Stomach (tissue), 8 donors: ENCODE measurements at regions not wholly inside any gene's neighbourhood (a gene's known extent, or its start where the extent isn't known, plus 50 kb on each side); places are given as distances from the start of the nearest gene placed in this dataset.

Experiments
- DNase-seq, 2 donors: peaks; one replicate each; pipeline versions ENCODE4 v3.0.0 to v3.0.0-alpha.2; 2013 to 2019
- H3K27ac ChIP-seq, 5 donors: fragments of 200-600 bp in 4 of 5; sonication (generic) in 4 of 5; one replicate each; pipeline ENCODE4 v1.5.1; 2013 to 2019; ENCODE audit warnings: mild to moderate bottlenecking in 1 of 5, moderate library complexity in 1 of 5
- H3K27me3 ChIP-seq, 3 donors: fragments of 200-600 bp; sonication (generic); one replicate each; pipeline ENCODE4 v1.5.1; 2017 to 2019; ENCODE audit warnings: mixed run types in 1 of 3
- H3K36me3 ChIP-seq, 4 donors: fragments of 200-600 bp; sonication (generic); 1 replicate in 3 of 4; 2 replicates in 1 of 4; pipeline ENCODE4 v1.5.1; 2016 to 2019
- H3K4me1 ChIP-seq, 4 donors: fragments of 200-600 bp; sonication (generic); one replicate each; pipeline ENCODE4 v1.5.1; 2016 to 2019
- H3K4me3 ChIP-seq, 4 donors: fragments of 200-600 bp; sonication (generic) in 3 of 4; one replicate each; pipeline ENCODE4 v1.5.1; 2016 to 2019; ENCODE audit warnings: mild to moderate bottlenecking in 1 of 4
- H3K9me3 ChIP-seq, 4 donors: fragments of 200-600 bp; sonication (generic); one replicate each; pipeline ENCODE4 v1.5.1; 2016 to 2019
- EP300 ChIP-seq: sonication (generic); formaldehyde crosslinking; IDR thresholded peaks from one replicate; pipeline ENCODE4 v1.6.1; 2017; ENCODE audit warnings: antibody characterized with exemption
- POLR2A ChIP-seq, 4 donors: fragments of 450-650 bp; IDR thresholded peaks; one replicate each; pipeline ENCODE4 v1.6.1; 2016; ENCODE audit warnings: antibody characterized with exemption in 4 of 4, control low read depth in 2 of 4, mild to moderate bottlenecking in 1 of 4, moderate library complexity in 1 of 4
- POLR2AphosphoS5 ChIP-seq, 3 donors: sonication (generic); formaldehyde crosslinking; IDR thresholded peaks; one replicate each; pipeline ENCODE4 v1.6.1; 2016; ENCODE audit warnings: antibody characterized with exemption in 3 of 3
- WGBS, 5 donors: extraction: QIAGEN DNeasy Blood & Tissue Kit in 3 of 5; methylation state at CpG; one replicate each; pipeline versions ENCODE4 v1.1.5 to v1.1.7; 2013 to 2018; 5-methylcytosine and 5-hydroxymethylcytosine counted together
- intact Hi-C: fragments of 100-400 bp; cut with DNase I; formaldehyde crosslinking; loops from one replicate; pipeline ENCODE4 v1.15.1; 2023; ENCODE audit warnings: low total_unique reads
- TF ChIP-seq, protein P1 (sequence below), 7 experiments: fragments of 450-650 bp in 4 of 7; fragments of 200-600 bp in 3 of 7; sonication (generic) in 3 of 7; IDR thresholded peaks; one replicate each; pipeline ENCODE4 v1.5.1; 2016 to 2019; ENCODE audit warnings: antibody characterized with exemption in 7 of 7, control low read depth in 2 of 7, mild to moderate bottlenecking in 1 of 7
- donor health status: healthy with polysubstance abuse.
- donor health status: Bipolar disorder and iron deficiency.
- donor health status: healthy.

GRCh38 chr1:30258471-30258870 lies 464.9 kb downstream of the MATN1 start:
- Histone ChIP-seq H3K27me3 (peaks cover 0 to 65% (median 20%) of the 10 kb centered on the region in 3 donors), H3K36me3 (no peaks in the 10 kb centered on the region), H3K9me3 (no peaks in the 10 kb centered on the region), H3K4me3 (no peak overlapping the region), H3K4me1 (no peaks in the 10 kb centered on the region), H3K27ac (no peak overlapping the region)
- no peak for DNase-seq
- TF ChIP-seq POLR2A (IDR thresholded peaks at IDR 0.05) (no peak), POLR2AphosphoS5 (IDR thresholded peaks at IDR 0.05) (no peak), EP300 (no peak)
- WGBS, 5 donors = 53 to 89% (median 87%) methylated on average over 6 of the region's 6 CpGs
- intact Hi-C loops = no loop called here

GRCh38 chr1:30257742-30258380 lies 465.5 kb downstream of the MATN1 start:
- Histone ChIP-seq H3K36me3 (no peaks in the 10 kb centered on the region), H3K4me1 (no peaks in the 10 kb centered on the region), H3K27ac (no peak overlapping the region), H3K27me3 (peaks cover 0 to 69% (median 20%) of the 10 kb centered on the region in 3 donors), H3K9me3 (no peaks in the 10 kb centered on the region), H3K4me3 (no peak overlapping the region)
- TF ChIP-seq EP300 (no peak), POLR2A (IDR thresholded peaks at IDR 0.05) (no peak), POLR2AphosphoS5 (IDR thresholded peaks at IDR 0.05) (no peak)
- TF ChIP-seq, protein P1, sequence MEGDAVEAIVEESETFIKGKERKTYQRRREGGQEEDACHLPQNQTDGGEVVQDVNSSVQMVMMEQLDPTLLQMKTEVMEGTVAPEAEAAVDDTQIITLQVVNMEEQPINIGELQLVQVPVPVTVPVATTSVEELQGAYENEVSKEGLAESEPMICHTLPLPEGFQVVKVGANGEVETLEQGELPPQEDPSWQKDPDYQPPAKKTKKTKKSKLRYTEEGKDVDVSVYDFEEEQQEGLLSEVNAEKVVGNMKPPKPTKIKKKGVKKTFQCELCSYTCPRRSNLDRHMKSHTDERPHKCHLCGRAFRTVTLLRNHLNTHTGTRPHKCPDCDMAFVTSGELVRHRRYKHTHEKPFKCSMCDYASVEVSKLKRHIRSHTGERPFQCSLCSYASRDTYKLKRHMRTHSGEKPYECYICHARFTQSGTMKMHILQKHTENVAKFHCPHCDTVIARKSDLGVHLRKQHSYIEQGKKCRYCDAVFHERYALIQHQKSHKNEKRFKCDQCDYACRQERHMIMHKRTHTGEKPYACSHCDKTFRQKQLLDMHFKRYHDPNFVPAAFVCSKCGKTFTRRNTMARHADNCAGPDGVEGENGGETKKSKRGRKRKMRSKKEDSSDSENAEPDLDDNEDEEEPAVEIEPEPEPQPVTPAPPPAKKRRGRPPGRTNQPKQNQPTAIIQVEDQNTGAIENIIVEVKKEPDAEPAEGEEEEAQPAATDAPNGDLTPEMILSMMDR (IDR thresholded peaks at IDR 0.05) = no peak
- DNase-seq = no peak
- 58 to 76% (median 74%) methylated on average over 9 to 14 of the region's 14 CpGs for whole genome bisulfite sequencing, 5 donors
- intact Hi-C loops = no loop called here

GRCh38 chr1:30257322-30257721 lies 466.1 kb downstream of the MATN1 start:
- no peak for DNase-seq
- Histone ChIP-seq H3K4me3 (no peak overlapping the region), H3K9me3 (no peaks in the 10 kb centered on the region), H3K27me3 (peaks cover 0 to 74% (median 24%) of the 10 kb centered on the region in 3 donors), H3K36me3 (no peaks in the 10 kb centered on the region), H3K4me1 (no peaks in the 10 kb centered on the region), H3K27ac (no peak overlapping the region)
- TF ChIP-seq EP300 (no peak), POLR2AphosphoS5 (IDR thresholded peaks at IDR 0.05) (no peak), POLR2A (IDR thresholded peaks at IDR 0.05) (no peak)
- TF ChIP-seq, protein P1 (IDR thresholded peaks at IDR 0.05) = no peak
- 50 to 86% (median 83%) methylated on average over 1 of the region's 1 CpG for WGBS, 5 donors
- intact Hi-C loops = no loop called here

DNA sequence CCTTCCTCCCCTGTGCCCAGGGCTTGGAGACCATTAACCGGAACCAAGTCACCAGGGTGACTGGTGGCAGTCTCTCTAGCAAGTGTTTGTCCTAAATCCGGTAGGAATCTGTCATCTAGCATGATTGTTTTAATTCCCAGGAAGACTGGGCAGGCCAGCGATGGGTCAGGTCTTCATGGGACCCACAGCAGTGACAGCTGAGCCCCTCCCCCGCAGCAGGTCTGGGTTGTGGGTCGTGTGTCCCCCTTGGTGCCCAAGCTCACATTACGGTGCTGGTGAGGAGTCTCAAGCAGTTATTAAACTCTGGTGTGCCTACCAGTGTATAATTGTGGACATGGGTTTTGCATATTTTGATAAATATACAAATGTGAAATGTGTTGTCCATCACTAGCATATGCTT lies 466.5 kb downstream of the MATN1 start:
- intact Hi-C loops = no loop called here
- Histone ChIP-seq H3K4me3 (no peak overlapping the region), H3K27ac (no peak overlapping the region), H3K9me3 (no peaks in the 10 kb centered on the region), H3K4me1 (no peaks in the 10 kb centered on the region), H3K36me3 (no peaks in the 10 kb centered on the region), H3K27me3 (peaks cover 0 to 79% (median 27%) of the 10 kb centered on the region in 3 donors)
- 65 to 81% (median 69%) methylated on average over 6 of the region's 6 CpGs for WGBS, 5 donors
- TF ChIP-seq EP300 (no peak), POLR2AphosphoS5 (IDR thresholded peaks at IDR 0.05) (no peak), POLR2A (IDR thresholded peaks at IDR 0.05) (no peak)
- TF ChIP-seq, protein P1 (IDR thresholded peaks at IDR 0.05) = no peak
- DNase-seq = no peak

- no peaks in the 10 kb centered on the region for H3K36me3 ChIP-seq
- H3K4me1 ChIP-seq = no peaks in the 10 kb centered on the region
- WGBS, 5 donors = 48 to 61% (median 51%) methylated on average over 5 of the region's 5 CpGs
- TF ChIP-seq, protein P1 (IDR thresholded peaks at IDR 0.05) = no peak
- TF ChIP-seq POLR2A (IDR thresholded peaks at IDR 0.05) (no peak), EP300 (no peak), POLR2AphosphoS5 (IDR thresholded peaks at IDR 0.05) (no peak)
- peaks cover 0 to 82% (median 29%) of the 10 kb centered on the region in 3 donors for H3K27me3 ChIP-seq
- intact Hi-C loops = no loop called here
- no peak overlapping the region for H3K27ac ChIP-seq
- DNase-seq = no peak
- no peak overlapping the region for H3K4me3 ChIP-seq
- no peaks in the 10 kb centered on the region for H3K9me3 ChIP-seq
Measured at GRCh38 chr1:30255111-30255724, 468.2 kb downstream of the MATN1 start.
